ENCODE measurements at regions not wholly inside any gene's neighbourhood (a gene's known extent, or its start where the extent isn't known, plus 50 kb on each side); places are given as distances from the start of the nearest gene placed in this dataset.

DNA sequence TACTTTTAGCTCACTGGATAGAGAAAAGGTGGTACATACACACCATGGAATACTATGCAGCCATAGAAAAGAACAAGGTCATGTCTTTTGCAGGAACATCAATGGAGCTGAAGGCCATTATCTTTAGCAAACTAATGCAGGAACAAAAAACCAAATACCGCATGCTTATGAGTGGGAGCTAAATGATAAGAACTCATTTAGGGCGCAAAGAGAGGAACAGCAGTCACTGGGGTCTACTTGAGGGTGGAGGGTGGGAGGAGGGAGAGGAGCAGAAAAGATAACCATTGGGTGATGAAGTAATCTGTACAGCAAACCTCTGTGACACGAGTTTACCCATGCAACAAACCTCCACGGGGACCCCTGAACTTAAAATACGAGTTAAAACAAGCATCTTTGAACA, 135.1 kb downstream of the IRS2 start:
- peaks cover 10% of the 10 kb centered on the region for H3K4me1 ChIP-seq
- H3K9me3 ChIP-seq, result no peaks in the 10 kb centered on the region
- no peak overlapping the region for H3K27ac ChIP-seq
- no peaks in the 10 kb centered on the region for H3K36me3 ChIP-seq
- H3K27me3 ChIP-seq, result no peaks in the 10 kb centered on the region
- intact Hi-C loops (cut with DNase I), result no loop called here
- DNase-seq (ENCODE audit: extremely low spot score in 2 of 2), result no peak
- no peak overlapping the region for H3K4me3 ChIP-seq
- TF ChIP-seq CTCF (IDR thresholded peaks at IDR 0.05) (no peak), POLR2A (IDR thresholded peaks at IDR 0.05) (no peak), POLR2AphosphoS5 (IDR thresholded peaks at IDR 0.05; ENCODE audit: insufficient read depth in 1 of 2, low read depth in 1 of 2) (no peak)

DNA sequence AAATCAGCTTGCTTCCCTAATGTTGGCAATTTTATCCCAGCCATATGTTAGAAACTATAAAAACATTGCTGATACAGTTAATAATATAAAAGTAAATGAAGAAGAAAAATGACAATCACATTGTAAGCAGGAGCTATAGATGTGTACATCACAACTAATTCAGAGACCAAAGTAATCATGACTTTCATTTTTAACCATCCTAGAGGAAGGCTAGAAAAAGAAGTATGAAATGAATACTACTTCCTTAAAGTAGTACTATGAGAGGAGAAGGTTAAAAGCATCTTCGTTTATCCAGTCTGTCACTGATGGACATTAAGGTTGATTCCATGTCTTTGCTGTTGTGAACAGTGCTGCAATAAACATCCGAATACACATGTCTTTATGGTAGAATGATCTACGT, 135.5 kb downstream of the IRS2 start:
- H3K27ac ChIP-seq, result no peak overlapping the region
- H3K36me3 ChIP-seq, result no peaks in the 10 kb centered on the region
- H3K27me3 ChIP-seq, result no peaks in the 10 kb centered on the region
- H3K4me1 ChIP-seq, result peaks cover 5% of the 10 kb centered on the region
- H3K4me3 ChIP-seq, result no peak overlapping the region
- TF ChIP-seq POLR2AphosphoS5 (IDR thresholded peaks at IDR 0.05; ENCODE audit: insufficient read depth in 1 of 2, low read depth in 1 of 2) (no peak), POLR2A (IDR thresholded peaks at IDR 0.05) (no peak), CTCF (IDR thresholded peaks at IDR 0.05) (no peak)
- no peak for DNase-seq (ENCODE audit: extremely low spot score in 2 of 2)
- H3K9me3 ChIP-seq, result no peaks in the 10 kb centered on the region
- intact Hi-C loops (cut with DNase I), result no loop called here

- DNase-seq (ENCODE audit: extremely low spot score in 2 of 2), result no peak
- Histone ChIP-seq H3K27me3 (no peaks in the 10 kb centered on the region), H3K9me3 (no peaks in the 10 kb centered on the region), H3K4me3 (no peak overlapping the region), H3K4me1 (no peaks in the 10 kb centered on the region), H3K36me3 (no peaks in the 10 kb centered on the region), H3K27ac (no peak overlapping the region)
- no peak for TF ChIP-seq POLR2A (IDR thresholded peaks at IDR 0.05)
- intact Hi-C loops (cut with DNase I), result no loop called here
Observed at GRCh38 chr13:109649713-109650112, 136.7 kb downstream of the IRS2 start.

GRCh38 chr13:109647699-109648098, 138.7 kb downstream of the IRS2 start:
- TF ChIP-seq POLR2A (IDR thresholded peaks at IDR 0.05) (no peak), POLR2AphosphoS5 (IDR thresholded peaks at IDR 0.05; ENCODE audit: insufficient read depth in 1 of 2, low read depth in 1 of 2) (no peak), CTCF (IDR thresholded peaks at IDR 0.05) (no peak)
- H3K36me3 ChIP-seq, result no peaks in the 10 kb centered on the region
- DNase-seq (ENCODE audit: extremely low spot score in 2 of 2), result no peak
- no peaks in the 10 kb centered on the region for H3K9me3 ChIP-seq
- H3K4me3 ChIP-seq, result no peak overlapping the region
- intact Hi-C loops (cut with DNase I), result no loop called here
- no peak overlapping the region for H3K27ac ChIP-seq
- H3K27me3 ChIP-seq, result no peaks in the 10 kb centered on the region
- no peaks in the 10 kb centered on the region for H3K4me1 ChIP-seq

DNA sequence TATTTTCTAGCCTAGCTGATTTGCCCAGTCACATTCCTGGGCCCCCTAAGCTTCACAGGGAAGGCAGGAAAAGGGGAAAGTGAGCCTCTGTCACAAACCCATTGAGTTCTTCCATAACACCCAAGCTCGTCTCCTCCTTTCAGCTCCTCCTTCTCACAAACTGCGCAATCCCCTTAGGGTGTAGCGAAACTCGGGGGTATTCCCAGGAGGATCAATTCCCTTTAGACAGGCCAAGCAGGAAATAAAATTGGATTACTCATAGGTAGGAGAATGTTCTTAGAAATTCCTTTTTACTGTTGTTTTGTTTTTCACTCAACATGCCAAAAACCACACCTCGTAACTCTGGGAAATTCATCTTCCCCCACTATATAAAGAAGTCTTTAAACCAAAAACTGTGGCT, 139.3 kb downstream of the IRS2 start:
- Histone ChIP-seq H3K9me3 (no peaks in the 10 kb centered on the region), H3K4me1 (no peaks in the 10 kb centered on the region), H3K36me3 (no peaks in the 10 kb centered on the region), H3K4me3 (no peak overlapping the region), H3K27ac (no peak overlapping the region), H3K27me3 (no peaks in the 10 kb centered on the region)
- TF ChIP-seq POLR2A (IDR thresholded peaks at IDR 0.05) (no peak), CTCF (IDR thresholded peaks at IDR 0.05) (no peak), POLR2AphosphoS5 (IDR thresholded peaks at IDR 0.05; ENCODE audit: insufficient read depth in 1 of 2, low read depth in 1 of 2) (no peak)
- no peak for DNase-seq (ENCODE audit: extremely low spot score in 2 of 2)
- intact Hi-C loops (cut with DNase I), result no loop called here

DNA sequence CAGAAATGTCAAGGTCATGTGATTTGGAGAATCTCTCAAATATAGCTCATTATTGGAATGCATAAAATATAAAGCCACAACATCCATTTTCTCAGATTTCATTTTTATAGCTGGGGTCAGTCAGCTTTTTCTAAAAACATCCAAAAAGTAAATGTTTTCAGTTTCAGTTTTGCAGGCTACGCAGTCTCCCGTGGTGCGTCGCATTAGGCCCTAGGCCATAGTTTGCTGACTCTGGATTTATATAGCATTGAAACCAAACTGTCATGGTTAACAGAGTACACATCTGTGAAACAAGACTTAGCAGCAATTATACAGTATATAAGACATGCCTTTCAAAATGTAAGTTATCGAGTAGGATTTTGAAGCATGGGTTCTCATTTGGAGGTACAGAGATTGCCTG, 140.0 kb downstream of the IRS2 start:
- DNase-seq (ENCODE audit: extremely low spot score in 2 of 2), result no peak
- H3K4me3 ChIP-seq, result no peak overlapping the region
- no peaks in the 10 kb centered on the region for H3K36me3 ChIP-seq
- no peak overlapping the region for H3K27ac ChIP-seq
- intact Hi-C loops (cut with DNase I), result no loop called here
- no peaks in the 10 kb centered on the region for H3K27me3 ChIP-seq
- peaks cover under 1% of the 10 kb centered on the region for H3K9me3 ChIP-seq
- H3K4me1 ChIP-seq, result no peaks in the 10 kb centered on the region
- TF ChIP-seq CTCF (IDR thresholded peaks at IDR 0.05) (no peak), POLR2AphosphoS5 (IDR thresholded peaks at IDR 0.05; ENCODE audit: insufficient read depth in 1 of 2, low read depth in 1 of 2) (no peak)

All from vagina (tissue), 2 donors.